T-helper 1 cell (primary cell): ENCODE measurements at regions not wholly inside any gene's neighbourhood (a gene's known extent, or its start where the extent isn't known, plus 50 kb on each side); places are given as distances from the start of the nearest gene placed in this dataset.
"Not testable (repeated sequence)": the region's sequence is repeated elsewhere in the genome, so short reads cannot be mapped to it uniquely, and the experiment has no call there.

ENCODE experiments used
- DNase-seq, 5 donors: peaks; one replicate each; pipeline ENCODE4 v3.0.0-alpha.2; 2012 to 2020

DNA sequence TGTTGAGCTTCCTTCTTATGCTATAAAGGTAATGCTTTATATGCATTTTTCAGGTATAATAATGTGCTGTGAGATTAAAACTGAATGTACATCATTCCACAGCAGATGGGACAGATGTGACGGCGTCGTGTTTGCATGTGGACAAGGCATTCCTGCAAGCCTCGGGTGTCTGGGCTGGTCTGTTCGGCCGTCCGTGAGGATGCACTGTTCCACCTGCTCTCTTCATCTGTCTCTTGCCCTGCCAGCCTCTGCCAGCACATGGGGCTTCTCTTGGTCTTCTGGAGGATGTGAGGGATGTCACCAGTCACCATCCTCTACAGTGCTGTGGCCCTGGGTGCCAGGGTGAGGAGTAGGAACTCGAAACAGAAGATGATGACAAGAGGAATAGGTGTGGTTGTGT lies 223.2 kb downstream of the ERMARD start:
- DNase-seq = no peak

- not testable (repeated sequence) for DNase-seq
Measured at GRCh38 chr6:169973588-169974467, 222.4 kb downstream of the ERMARD start.

- no peak for DNase-seq
Measured at GRCh38 chr6:169972736-169973135, 221.3 kb downstream of the ERMARD start.

DNA sequence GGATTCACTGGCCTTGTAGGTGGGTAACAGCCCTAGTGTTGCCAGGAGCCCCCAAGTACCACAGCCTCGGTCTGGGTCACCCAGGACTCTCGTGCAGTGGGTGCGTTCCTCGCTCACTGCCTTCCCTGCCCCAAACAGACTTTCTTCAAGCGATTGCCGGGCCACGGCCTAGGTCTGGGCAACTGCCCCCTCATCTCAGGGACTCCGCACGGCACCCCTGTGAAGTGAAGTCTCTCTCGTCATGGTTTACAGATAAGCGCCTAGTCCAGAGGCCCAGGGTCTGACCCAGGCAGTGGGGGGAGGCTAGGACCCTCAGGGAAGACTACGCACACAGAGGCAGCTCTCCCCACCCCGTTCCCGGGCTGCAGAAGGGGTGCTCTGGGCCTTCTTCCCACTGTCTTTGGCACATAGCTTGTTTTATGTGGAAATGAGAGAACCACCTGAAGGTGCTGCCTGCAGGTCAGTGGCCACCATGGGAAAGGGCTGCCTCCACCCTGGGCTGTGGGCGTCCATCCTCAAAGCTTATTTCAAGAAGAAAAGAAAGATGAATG lies 220.8 kb downstream of the ERMARD start:
- DNase-seq = no peak

- DNase-seq = no peak
Measured at GRCh38 chr6:169971081-169971861, 219.8 kb downstream of the ERMARD start.

GRCh38 chr6:169970306-169970988 lies 219.0 kb downstream of the ERMARD start:
- no peak for DNase-seq

- no peak for DNase-seq
Measured at GRCh38 chr6:169969372-169970099, 218.1 kb downstream of the ERMARD start.

DNA sequence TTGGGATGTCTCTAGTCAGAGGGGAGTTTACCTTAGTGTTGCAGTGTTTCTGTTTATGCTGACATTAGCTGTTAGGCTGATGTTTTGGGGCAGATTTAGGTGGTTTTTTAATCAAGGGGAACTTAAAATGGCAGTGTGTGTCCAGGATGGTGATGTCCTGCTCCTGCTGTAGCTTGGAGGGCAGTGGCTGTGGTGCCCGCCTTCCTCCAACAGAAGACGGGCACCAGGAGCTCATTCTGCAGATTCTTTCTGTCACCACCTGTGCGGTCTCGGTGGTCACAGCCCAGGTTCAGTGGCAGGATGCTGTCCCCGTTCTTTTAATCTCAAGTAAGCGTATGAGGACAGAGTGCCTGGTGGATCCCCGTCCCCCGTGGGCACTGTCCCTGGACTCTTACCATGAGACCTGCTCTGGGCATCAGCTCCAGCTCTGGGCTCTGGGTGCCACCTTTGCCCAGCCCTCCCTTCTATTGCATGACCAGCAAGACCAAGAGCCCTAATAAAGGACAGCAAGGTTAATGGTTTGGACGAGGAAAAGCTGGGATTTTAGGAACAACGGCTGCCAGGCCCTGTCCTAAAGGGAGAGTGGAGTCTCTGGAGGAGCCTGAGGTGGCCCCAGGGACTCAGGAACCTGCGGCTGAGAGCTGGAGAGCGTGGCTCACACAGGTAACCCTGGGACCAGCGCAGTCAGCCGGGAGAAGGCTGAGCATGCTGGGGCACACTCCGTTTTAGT lies 217.3 kb downstream of the ERMARD start:
- DNase-seq = no peak

DNA sequence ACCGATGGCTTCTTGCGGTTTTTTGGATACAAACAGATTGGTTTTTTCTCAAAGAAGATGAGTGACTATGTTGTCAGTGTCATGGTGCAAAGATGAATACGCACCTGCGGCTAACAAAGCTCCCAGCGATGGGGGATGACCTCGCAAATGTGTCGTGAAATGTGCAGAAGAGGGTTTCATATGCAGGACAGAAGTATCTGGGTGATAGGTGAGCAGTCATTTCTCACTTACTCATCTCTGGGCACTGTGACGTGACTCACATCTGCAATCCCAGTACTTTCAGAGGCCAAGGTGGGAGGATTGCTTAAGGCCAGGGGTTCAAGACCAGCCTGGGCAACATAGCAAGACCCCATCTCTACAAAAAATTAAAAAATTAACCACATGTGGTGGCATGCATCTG lies 216.3 kb downstream of the ERMARD start:
- DNase-seq = no peak

DNA sequence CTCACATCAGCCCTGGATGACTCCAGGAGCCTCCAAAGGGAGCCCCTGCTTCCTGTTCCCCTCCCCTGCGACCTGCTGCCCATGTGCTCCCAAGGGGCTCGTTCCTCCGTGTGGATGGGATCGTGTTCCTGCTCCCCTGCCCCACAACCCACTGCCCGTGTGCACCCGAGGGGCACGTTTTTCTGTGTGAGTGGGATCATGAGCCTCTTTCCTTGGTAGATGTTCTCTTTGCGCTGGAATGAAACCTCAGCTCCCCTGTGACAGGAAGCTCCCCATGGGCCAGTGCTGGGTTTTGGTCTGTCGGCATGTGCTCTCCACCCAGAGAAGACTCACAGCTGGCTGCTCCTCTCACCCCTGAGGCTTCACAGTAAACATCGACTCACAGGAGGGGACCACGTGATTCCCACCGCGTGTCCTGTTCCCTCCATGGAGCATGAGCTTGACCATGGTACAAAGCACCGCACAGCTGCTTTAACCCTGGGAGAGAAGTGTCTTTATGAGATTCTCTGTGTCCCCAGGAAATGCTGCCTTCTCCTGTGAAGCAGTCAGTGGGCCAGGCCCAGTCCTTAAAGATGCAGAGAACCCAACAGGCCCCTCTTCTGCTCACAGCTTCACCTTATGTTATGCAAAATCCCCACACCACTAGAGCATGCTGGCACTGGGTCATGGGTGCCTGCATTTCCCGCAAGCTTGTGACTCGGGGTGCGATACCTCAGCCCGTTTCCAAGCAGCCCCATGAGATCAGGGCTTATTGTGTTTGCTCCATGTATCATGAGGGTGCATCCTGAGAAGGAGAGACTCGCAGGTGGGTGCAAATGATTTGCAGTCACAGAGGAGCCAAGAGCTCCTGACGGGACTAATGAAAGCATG lies 215.1 kb downstream of the ERMARD start:
- DNase-seq = no peak

GRCh38 chr6:169965657-169966311 lies 214.4 kb downstream of the ERMARD start:
- no peak for DNase-seq

DNA sequence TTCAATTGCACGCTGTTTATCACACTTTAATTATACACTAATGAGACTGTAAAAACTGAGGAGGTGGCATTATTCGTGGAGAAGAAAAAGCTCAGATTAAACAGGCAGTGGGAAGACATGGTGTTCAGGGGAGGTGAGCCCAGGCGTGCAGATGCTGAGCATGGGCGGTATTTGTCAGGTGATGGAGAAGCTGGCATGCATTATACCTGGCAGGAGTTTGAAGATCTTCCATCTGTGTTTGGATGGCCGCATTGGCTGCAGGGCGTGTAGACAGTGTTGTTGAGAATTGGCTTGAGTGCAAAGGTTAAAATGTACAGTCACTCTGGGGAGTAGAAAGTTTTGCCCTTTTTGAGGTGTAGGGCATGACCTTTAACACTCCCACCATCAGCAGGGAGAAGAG lies 213.8 kb downstream of the ERMARD start:
- DNase-seq = no peak

DNA sequence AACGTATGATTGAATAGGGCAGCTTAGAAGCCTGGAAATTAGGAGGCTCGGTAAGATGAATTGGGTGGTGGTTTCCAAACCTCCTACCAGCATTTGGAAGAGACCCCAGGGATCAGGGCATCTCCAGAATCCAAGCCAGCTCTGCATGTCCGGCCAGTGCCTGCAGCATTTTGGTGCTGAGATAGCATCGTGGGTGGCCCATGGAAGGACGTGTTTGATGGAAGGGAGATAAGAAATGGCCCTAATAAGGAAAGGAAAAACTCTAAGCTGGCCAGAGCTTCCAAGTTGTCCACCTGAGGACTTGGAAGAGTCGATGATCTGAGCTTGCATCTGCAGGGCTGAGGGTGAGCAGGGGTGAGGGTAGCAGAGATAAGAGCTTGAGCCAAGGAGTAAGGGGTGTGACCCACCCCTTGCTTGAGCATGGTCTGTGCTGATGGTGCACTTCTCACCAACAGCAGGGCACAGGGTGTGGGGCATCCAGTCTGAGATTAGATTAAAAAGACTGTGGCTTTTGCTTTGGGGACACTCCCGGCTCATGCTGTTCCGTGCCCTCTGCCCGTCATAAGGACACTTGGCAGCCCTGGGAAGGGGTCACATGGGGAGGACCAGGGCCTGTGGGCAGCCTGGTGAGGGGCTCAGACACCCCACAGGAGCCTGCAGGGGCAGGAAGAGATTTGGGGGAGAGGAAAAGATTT lies 213.2 kb downstream of the ERMARD start:
- no peak for DNase-seq

GRCh38 chr6:169963581-169964297 lies 212.3 kb downstream of the ERMARD start:
- no peak for DNase-seq

DNA sequence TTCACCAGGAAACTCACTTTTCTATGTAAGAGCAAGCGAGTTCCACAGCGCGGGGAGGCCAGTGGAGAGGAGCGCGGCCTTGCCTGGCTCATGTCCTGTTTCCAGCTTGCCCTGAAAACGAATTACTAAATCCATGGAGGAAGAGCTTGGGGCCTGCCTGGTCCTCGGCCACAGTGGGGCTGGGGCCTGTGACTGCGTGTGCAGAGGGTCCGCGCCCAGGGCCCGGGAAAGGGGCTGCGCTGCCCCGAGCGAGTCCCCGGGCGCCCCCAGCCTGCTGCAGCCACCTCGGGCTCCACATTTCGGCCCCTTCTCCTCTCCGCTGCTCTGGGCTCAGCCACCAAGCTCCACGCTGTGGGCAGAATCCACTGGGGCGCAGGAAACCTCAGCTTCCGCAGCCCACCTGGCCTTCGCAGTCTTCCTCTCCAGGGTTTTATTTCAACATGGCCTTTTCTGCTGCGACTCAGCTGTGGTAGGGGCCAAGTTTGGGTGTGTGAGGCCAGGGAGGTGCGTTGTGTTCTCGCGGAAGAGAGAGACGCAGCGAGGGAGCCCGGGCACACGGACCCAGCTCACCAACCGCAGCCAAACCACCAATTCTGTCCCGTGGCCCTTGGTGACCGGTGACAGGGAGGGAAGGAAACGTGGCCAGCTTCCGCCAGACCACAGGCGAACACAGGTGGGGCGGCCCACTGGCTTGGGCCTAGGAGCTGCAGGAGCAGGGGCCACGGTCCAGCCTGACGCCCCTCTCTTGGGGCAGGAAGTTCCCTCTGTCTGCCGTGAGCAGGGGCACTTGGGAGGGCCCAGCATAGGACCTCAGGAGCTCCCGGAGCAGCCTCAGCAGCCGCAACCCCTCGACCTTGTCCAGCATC lies 211.4 kb downstream of the ERMARD start:
- no peak for DNase-seq

GRCh38 chr6:169961772-169962561 lies 210.5 kb downstream of the ERMARD start:
- DNase-seq = no peak
